ENCODE measurements at regions not wholly inside any gene's neighbourhood (a gene's known extent, or its start where the extent isn't known, plus 50 kb on each side); places are given as distances from the start of the nearest gene placed in this dataset.
"Not testable (repeated sequence)": the region's sequence is repeated elsewhere in the genome, so short reads cannot be mapped to it uniquely, and the experiment has no call there.

DNA sequence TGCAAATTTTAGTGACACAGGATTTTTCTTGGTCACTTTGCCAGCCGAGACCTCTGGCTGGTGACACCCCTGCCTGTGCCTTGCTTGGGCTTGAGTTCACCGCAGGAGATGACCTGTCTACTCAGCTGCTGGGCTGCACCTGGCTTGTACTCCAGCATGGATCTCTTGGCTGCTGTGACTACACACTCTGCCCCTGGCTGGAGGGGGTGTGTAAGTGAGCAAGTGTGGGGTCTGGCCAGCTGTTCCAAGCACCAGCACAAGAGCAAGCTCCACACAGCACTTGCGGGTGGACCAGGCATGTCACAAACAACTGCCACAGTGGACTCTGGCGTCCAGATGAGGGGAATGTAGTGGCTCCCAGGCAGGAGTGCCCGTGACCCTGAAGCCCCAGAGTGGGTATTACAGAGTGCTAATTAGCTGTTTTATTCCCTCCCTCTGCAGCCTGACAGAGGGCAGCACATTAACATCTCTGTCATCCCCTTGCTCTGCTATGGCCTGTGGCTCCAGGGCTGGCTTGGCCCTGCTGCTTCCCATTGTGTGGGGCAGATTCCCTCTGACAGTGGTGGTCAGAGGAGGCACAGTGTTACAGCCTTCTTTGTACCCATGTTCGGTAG lies 1387.2 kb downstream of the OLFM4 start:
- no peaks in the 10 kb centered on the region for H3K36me3 Mint-ChIP-seq (ENCODE audit: insufficient read depth)
- TF ChIP-seq, protein P1, sequence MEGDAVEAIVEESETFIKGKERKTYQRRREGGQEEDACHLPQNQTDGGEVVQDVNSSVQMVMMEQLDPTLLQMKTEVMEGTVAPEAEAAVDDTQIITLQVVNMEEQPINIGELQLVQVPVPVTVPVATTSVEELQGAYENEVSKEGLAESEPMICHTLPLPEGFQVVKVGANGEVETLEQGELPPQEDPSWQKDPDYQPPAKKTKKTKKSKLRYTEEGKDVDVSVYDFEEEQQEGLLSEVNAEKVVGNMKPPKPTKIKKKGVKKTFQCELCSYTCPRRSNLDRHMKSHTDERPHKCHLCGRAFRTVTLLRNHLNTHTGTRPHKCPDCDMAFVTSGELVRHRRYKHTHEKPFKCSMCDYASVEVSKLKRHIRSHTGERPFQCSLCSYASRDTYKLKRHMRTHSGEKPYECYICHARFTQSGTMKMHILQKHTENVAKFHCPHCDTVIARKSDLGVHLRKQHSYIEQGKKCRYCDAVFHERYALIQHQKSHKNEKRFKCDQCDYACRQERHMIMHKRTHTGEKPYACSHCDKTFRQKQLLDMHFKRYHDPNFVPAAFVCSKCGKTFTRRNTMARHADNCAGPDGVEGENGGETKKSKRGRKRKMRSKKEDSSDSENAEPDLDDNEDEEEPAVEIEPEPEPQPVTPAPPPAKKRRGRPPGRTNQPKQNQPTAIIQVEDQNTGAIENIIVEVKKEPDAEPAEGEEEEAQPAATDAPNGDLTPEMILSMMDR (IDR thresholded peaks at IDR 0.05; ENCODE audit: unreplicated experiment) = no peak
- H3K4me3 Mint-ChIP-seq (ENCODE audit: low read depth) = no peak overlapping the region
- H3K27me3 Mint-ChIP-seq = no peaks in the 10 kb centered on the region
- DNase-seq (ENCODE audit: low spot score, unreplicated experiment) = no peak
- no peaks in the 10 kb centered on the region for H3K4me1 Mint-ChIP-seq (ENCODE audit: low read depth)
- no peak overlapping the region for H3K27ac Mint-ChIP-seq
- H3K9me3 Mint-ChIP-seq (ENCODE audit: low read depth) = peaks cover 9% of the 10 kb centered on the region

DNA sequence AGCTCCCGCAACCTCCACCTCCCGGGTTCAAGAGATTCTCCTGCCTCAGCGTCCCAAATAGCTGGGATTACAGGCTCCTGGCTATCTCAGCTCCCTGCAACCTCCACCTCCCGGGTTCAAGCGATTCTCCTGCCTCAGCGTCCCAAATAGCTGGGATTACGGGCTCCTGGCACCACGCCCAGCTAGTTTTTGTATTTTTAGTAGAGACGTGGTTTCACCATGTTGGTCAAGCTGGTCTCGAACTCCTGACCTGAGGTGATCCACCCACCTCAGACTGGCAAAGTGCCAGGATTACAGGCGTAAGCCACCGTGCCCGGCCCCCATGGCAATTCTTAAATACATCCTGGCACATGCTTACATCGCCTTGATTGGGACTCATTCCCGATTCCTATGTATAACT lies 1394.3 kb downstream of the OLFM4 start:
- not testable (repeated sequence) for DNase-seq (ENCODE audit: low spot score, unreplicated experiment); H3K4me3 Mint-ChIP-seq (ENCODE audit: low read depth); H3K27me3 Mint-ChIP-seq

DNA sequence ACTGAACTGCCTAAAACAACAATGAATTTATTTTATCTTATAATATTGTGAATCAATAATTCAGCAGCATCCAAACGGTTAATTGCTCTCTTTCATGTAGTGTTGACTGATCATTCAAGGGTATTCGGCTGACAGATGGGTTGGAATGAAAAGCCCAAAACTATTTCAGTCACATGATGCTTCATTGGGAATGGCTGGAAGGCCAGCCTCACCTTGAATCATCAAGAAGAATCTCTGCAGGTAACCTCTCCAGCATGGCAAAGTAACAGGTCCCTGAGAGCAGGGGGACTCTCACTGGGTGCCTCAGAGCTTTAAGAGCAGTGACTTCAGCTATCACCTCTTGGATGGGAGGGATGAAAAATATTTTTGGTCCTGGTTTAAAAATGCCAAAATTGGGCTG lies 1395.7 kb downstream of the OLFM4 start:
- no peaks in the 10 kb centered on the region for H3K4me1 Mint-ChIP-seq (ENCODE audit: low read depth)
- H3K27ac Mint-ChIP-seq = no peak overlapping the region
- H3K36me3 Mint-ChIP-seq (ENCODE audit: insufficient read depth) = no peaks in the 10 kb centered on the region
- H3K9me3 Mint-ChIP-seq (ENCODE audit: low read depth) = no peaks in the 10 kb centered on the region
- no peak overlapping the region for H3K4me3 Mint-ChIP-seq (ENCODE audit: low read depth)
- TF ChIP-seq, protein P1 (IDR thresholded peaks at IDR 0.05; ENCODE audit: unreplicated experiment) = no peak
- H3K27me3 Mint-ChIP-seq = no peaks in the 10 kb centered on the region
- DNase-seq (ENCODE audit: low spot score, unreplicated experiment) = no peak

More for the DNA sequence above, 1394.3 kb downstream of the OLFM4 start:
- H3K27ac Mint-ChIP-seq; H3K9me3 Mint-ChIP-seq (ENCODE audit: low read depth); H3K4me1 Mint-ChIP-seq (ENCODE audit: low read depth); H3K36me3 Mint-ChIP-seq (ENCODE audit: insufficient read depth): not testable (repeated sequence)

DNA sequence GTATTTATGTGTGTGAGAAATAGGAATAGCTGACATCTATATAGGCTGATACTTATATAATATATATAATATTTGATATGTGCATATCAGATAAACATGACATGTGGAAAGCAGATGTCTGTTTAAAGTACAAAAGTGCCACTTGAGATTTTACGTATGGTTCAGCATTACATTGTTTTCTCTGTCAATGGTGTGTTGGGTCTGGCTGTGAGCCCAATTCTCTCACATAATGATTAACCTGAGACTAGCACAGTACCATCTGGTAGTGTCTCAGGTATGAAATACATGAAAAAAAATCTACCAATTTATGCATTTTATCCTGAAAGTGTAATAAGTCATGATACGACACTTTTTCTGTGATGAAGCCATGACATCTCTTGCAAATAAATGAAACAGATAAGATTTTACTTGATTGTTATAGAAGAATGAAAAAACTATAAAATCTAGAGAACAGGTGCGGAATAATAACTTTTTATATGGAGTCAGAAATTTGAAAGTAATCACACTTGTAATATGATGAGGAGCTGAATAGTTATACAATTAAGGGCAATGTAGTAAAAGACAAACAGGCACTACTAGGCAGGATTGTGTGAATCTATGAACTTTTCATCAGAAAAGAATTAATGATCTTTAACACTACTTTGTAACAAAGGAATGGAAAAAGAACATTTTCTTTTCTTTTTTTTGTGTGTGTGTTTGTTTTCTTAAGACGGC lies 1405.0 kb downstream of the OLFM4 start:
- TF ChIP-seq, protein P1 (IDR thresholded peaks at IDR 0.05; ENCODE audit: unreplicated experiment) = no peak
- peaks cover 4% of the 10 kb centered on the region for H3K4me1 Mint-ChIP-seq (ENCODE audit: low read depth)
- H3K4me3 Mint-ChIP-seq (ENCODE audit: low read depth) = no peak overlapping the region
- H3K27me3 Mint-ChIP-seq = no peaks in the 10 kb centered on the region
- DNase-seq (ENCODE audit: low spot score, unreplicated experiment) = no peak
- H3K9me3 Mint-ChIP-seq (ENCODE audit: low read depth) = no peaks in the 10 kb centered on the region
- H3K27ac Mint-ChIP-seq = no peak overlapping the region
- H3K36me3 Mint-ChIP-seq (ENCODE audit: insufficient read depth) = no peaks in the 10 kb centered on the region

DNA sequence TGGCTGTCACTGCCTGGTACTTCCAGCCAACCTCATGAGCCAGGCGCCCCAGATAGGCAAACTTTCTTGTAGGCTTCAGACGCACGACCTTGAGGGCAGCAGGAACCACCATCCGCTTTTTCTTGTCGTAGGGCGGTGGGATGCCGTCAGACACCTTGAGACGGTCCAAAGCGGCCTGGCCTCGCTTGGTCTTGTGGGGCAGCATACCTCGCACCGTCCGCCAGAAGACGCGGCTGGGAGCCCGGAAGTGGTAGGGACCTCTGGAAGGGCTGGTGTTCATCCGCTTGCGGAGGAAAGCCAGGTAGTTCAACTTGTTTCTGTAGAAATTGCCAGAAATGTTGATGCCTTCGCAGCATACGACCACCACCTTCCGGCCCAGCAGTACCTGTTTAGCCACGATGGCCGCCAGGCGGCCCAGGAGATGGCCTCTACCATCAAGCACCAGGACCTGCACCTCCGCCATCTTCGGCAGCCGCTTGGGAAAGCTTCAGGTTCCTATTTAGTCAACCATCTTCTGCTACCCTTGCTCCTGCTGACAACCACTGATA lies 1412.3 kb downstream of the OLFM4 start:
- not testable (repeated sequence) for H3K4me1 Mint-ChIP-seq (ENCODE audit: low read depth); H3K27me3 Mint-ChIP-seq; H3K9me3 Mint-ChIP-seq (ENCODE audit: low read depth); H3K4me3 Mint-ChIP-seq (ENCODE audit: low read depth); H3K27ac Mint-ChIP-seq; DNase-seq (ENCODE audit: low spot score, unreplicated experiment); H3K36me3 Mint-ChIP-seq (ENCODE audit: insufficient read depth)

DNA sequence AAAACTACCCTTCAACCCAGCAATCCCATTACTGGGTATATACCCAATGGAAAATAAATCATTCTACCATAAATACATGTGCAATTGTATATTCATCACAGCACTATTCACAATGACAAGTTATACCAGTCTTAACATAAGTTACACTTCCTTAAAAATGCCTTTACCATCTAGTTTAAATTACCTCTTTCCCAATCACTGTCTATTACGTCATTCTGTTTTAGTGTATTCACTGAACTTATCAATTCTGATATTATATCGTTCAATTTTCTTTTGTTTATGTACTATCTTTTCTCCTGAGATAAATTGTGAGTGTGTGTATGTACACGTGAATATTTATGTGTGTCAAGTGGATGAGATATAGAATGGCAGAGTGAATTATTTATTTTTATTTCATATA lies 1416.8 kb downstream of the OLFM4 start:
- TF ChIP-seq, protein P1 (IDR thresholded peaks at IDR 0.05; ENCODE audit: unreplicated experiment) = no peak
- H3K9me3 Mint-ChIP-seq (ENCODE audit: low read depth) = peaks cover 6% of the 10 kb centered on the region
- H3K27me3 Mint-ChIP-seq = no peaks in the 10 kb centered on the region
- no peaks in the 10 kb centered on the region for H3K36me3 Mint-ChIP-seq (ENCODE audit: insufficient read depth)
- no peaks in the 10 kb centered on the region for H3K4me1 Mint-ChIP-seq (ENCODE audit: low read depth)
- no peak overlapping the region for H3K4me3 Mint-ChIP-seq (ENCODE audit: low read depth)
- no peak overlapping the region for H3K27ac Mint-ChIP-seq
- no peak for DNase-seq (ENCODE audit: low spot score, unreplicated experiment)
